GM18868 (cell line): ENCODE measurements at regions not wholly inside any gene's neighbourhood (a gene's known extent, or its start where the extent isn't known, plus 50 kb on each side); places are given as distances from the start of the nearest gene placed in this dataset.

ENCODE experiments used
- ATAC-seq: cut with Tn5 transposase; IDR thresholded peaks from one replicate; pipeline ENCODE4 v1.9.1; 2021; ENCODE audit warnings: mild to moderate bottlenecking, moderate library complexity; ENCODE audit not compliant: unreplicated experiment

DNA sequence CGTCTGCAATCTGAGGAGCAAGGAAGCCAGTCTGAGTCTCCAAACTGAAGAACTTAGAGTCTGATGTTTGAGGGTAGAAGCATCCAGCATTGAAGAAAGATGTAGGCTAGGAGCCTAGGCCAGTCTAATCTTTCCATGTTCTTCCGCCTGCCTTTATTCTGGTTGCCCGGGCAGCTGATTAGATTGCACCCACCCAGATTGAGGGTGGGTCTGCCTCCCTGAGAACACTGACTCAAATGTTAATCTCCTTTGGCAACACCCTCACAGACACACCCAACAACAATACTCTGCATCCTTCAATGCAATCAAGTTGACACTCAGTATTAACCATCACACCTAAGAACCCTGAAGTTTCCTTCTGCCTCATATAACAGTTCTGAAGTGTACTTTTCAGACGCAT, 350.1 kb downstream of the RFPL4B start:
- no peak for ATAC-seq

DNA sequence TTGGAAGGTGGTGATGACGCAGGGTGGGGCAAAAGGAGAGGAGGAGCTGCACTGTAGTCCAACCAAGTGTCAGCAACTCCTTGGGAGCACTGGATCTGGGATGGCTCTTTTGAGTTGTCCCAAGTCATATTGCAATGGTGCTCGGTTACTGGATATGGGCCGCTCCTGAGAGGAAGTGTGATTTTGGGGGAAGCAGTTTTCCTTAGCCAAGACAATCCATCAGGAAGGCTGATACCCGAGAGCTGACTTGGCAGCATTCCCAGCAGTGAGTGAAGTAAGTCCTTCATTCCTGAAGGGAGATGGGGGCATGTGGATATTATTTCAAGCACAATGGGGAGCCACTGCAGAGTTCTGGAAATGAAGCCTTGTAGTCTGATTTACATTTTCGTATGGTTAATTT, 354.1 kb downstream of the RFPL4B start:
- ATAC-seq: no peak

DNA sequence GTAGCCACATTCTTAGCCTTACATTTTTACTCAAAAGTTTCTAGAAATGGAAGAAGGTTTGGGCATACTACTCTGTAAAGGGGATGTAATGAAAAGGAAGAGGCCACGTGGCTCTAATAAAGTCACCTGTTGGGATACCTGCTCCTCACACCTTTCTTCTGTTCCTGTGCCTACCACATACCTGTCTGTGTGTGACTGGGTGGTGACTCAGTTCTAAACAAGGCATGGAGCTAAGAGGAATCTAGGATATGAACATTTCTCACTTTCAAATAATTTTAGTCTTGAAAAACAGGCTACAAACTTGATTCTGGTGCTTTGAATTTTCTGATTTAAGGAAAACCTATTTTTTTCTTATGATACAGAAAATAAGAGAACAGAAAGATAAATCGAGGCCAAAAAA, 363.6 kb downstream of the RFPL4B start:
- no peak for ATAC-seq

DNA sequence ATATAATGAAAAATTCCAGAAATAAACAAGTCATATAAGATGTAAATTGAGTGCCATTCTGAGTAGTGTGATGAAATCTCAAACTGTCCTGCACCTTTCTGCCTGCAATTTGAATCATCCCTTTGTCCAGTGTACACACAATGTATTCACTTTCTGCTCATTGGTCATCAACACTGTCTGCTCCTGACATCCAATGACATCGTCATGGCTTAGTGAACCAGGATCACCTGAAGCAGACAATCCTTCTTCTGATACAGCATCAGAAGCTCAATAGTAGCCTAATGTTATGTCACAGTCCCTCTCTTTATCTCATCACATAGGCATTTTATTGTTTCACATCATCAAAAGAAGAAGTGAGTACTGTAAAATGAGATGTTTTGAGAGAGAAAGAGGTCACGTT, 366.3 kb downstream of the RFPL4B start:
- no peak for ATAC-seq

DNA sequence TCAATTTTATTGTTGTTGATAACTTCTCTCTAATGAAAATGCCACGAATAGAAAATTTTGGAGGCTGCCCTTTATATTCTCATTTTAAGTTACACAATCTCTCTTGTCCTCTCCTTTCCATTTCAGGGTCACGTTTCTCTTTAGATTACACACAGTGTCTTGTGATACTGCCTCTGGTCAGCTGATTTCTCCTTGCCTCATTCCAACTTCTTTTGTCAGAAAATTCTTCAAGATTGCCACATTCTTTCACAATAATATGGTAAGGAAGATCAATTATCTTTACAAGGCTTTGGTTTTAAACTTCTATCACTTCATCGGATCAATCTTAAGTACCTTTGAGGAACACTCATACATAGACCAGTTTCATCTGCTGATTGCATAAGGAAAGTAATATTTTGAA, 370.3 kb downstream of the RFPL4B start:
- ATAC-seq: no peak

DNA sequence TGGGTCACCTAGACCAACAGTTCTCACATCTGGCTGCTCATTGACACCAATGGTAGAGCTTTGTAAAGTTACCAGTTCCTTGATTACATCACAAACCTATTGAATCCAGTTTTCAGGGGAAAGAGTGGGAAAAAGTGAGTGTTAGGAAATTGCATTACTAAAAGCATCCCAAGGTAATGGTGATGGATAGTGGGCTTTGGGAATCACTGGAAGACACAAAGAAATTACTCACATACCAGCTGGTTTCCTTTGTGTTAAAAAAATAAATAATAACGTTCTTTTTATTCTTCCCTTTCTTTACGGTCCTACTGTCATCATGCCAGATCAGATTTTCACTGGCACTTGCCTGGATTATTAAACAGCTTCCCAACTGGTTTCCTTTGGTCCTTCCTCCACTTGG, 370.7 kb downstream of the RFPL4B start:
- ATAC-seq: no peak

DNA sequence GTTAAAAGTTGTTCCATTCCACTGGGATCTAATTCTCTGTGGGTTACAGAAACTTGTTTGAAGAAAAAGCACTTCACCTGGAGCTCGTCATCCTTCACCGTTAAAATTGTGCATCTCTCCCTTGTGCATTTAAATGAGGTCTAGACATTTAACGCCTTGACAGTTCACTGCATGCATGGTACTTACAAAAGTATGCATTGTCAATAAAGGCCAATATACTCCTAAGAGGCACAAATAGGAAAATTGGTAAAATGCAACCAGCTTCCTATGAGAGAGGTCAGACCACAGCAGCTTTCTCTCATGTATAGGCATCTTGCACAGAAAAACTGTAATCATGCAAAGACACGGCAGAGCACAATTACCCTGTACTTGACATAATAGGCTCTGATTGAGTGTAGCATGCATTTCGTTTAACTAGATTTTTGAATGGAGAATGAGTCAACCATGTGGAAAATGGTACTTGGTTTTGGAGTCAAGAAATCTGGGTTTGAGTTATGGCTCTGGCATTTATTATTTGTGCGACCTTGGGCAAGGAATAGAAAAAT, 378.5 kb downstream of the RFPL4B start:
- ATAC-seq: no peak

DNA sequence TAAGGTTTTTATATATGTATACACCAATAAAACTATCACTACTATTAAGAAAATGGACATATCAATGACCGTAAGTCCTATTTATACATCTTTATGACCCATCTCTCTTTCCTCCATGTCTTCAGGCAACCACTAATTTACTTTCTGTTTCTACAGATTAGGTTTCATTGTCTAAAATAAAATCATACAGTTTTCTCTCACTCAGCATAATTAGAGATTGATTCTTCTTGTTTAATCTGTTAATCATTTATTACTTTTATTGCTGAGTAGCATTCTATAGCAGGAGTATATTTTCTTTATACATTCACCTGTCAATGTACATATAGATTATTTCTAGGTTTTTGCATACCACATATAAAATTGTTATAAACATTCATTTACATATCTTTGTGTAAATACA, 388.0 kb downstream of the RFPL4B start:
- no peak for ATAC-seq

DNA sequence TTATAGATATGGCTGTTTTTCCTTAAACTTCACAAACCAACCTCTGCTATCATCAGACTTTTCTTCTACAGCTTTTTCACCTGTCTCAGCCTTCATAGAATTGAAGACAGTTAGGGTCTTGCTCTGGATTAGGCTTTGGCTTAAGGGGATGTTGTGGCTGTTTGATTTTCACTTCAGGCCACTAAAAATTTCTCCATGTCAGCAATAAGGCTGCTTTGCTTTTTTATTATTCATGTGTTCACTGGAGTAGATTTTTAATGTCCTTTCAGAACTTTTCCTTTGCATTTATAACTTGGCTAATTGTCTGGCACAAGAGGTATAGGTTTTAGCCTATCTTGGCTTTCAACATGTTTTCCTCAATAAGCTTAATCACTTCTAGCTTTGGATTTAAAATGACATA, 392.6 kb downstream of the RFPL4B start:
- ATAC-seq: no peak

DNA sequence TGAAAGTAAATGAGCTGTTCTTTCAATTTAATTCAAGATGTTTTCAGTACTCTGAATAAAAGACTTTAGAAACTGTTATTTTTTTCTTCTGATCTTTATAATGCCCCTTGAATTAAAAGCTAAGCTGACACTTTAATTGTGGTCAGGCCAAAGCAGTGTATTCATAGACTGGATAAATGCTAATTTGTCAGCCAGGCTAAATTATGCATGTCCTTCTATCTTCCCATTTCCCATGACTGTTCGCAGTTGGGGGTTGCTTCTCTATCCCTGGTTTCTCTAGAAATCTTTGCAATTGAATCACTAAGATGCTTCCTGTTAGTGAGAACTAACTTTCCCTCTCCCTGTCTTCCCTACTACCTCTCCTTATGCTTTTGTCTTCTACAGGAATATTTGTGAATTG, 396.2 kb downstream of the RFPL4B start:
- ATAC-seq: no peak

DNA sequence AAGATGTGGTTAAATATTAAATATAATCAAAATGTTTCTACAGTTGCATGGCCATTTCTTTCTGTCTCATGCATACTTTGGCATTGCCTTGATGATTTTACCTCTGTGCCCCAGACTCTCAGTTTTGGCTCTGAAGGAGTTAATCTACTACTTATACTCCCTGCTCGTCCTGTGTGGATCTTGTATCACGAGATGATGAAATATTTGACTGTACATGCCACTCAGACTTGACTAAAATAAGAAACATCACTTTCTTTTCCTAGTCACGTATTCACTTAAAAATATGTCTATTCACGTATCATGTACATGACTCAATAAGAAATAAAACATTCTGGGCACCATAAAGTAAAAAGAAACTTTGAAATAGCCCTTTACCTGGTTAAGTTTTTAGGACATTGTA, 397.7 kb downstream of the RFPL4B start:
- no peak for ATAC-seq

DNA sequence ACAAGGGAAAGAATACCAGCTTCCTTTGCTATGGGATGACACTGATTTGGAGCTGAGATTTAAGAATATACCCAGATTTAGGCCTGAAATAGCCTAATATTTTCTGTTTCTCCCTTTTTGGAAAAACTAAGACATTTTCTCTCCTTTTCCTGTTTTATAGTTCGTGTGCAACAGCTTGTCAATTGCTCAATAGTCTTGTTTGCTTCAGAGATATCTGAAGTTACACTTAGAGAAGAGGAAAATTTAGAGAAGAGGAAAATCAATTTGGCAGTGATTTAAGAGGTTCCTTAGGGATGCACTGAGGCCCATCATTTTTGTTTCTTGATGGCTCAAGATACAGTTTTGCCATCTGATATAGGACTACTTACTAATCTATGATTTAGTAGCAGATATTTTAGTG, 398.6 kb downstream of the RFPL4B start:
- no peak for ATAC-seq

DNA sequence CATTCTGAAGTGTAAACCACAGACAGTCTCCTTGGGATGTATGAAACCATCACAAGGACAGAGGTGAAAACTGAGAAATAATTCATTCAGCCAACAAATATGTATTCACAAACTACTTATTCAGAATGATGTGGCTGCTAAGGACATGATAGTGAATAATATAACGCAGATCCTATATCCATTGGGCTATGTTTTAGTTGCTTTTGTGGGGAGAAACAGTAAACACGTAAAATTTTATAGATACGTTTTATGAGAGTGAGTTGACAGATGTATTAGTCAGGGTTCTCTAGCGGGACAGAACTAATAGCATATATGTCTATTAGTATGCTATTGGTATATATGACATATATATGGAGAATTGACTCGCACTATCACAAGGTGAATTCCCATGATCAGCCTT, 402.5 kb downstream of the RFPL4B start:
- no peak for ATAC-seq

DNA sequence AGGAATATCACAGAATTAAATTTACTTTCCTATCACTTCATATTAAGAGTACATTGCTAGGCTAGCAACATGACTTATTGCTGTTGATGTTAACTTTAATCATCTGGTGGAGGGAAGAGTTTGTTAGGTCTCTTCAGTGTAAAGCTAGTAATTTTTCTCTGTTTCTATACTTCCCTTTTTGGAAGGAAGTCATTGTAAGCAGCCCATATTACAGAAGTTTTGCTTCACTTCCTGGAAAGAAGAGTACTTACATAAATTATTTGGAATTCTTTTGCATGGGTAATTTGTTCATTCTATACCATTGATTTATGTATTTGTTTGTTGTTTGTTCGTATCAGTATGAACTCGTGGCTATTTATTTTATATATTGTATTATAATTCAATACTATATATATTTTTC, 405.2 kb downstream of the RFPL4B start:
- no peak for ATAC-seq

DNA sequence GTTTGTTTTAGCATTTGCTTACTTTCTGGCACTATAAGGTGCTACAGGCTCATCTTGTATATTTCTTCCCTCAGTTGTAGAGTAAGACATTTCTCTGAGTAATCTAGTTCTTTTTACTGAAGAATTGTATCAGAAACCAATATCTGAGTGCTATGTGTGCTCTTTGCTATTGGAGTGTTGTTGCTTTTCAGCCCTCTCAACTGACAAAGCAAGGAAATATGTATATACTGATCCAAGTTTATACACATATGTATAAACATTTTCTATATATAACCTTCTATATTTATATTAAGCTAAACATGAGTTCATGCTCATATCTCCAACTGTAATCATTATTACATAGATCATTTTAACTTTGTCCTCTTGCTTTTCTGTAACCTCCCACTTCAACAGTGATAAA, 405.7 kb downstream of the RFPL4B start:
- no peak for ATAC-seq

DNA sequence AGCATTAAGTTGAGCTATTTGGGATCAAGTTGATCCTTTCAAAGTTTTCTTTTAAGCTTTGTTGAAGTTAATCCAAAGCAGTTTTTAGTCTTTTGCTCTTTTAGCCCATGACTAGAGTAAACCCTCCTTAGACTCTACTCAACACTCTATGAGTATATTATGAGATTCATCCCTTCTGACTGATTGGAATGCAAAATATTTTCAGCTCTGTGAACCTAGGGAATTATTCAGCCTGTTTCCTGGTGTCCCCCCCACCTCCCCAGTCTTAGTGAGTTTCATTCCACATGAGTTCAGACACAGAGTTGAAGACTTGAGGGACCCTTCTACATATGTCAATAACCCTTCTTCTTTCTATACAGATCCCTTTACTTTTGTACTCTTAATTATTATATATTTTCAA, 413.7 kb downstream of the RFPL4B start:
- ATAC-seq: no peak

DNA sequence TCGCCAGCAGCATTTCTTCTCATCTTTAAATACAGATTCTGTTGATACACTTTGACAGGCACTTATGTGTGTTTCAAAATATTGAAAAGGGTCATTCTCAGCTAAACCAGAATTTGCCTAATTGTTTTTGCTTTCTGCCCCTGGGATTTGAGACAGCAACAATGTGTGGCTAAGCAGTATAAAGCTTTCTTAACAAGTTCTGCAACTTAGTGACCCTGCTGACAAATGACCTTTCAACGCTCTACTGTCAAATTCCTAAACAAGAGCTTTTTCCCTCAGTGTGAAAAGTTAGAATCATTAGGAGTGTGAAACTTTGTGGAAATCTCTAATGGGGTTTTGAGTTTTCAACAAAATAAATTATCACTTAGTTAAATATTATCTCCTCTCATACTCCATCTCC, 414.6 kb downstream of the RFPL4B start:
- ATAC-seq: no peak

DNA sequence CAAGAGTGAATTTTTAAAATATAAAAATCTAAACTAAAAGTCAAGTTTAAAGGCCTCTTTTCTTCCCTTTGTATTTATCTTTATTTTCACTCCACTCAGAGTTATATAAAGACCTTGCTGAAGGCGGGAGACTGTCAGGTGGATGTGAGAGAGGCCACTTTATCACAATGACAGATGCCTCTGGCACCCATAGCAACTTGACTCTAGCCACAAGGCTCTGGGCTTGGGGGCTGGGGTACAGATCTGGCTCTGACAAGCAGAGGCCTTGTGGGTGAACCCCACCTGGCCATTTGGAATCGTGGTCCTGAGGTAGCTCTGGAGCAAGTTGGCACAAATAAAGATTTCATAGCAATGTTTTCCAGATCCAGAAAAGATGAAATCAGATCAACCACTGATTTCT, 417.2 kb downstream of the RFPL4B start:
- ATAC-seq: no peak

DNA sequence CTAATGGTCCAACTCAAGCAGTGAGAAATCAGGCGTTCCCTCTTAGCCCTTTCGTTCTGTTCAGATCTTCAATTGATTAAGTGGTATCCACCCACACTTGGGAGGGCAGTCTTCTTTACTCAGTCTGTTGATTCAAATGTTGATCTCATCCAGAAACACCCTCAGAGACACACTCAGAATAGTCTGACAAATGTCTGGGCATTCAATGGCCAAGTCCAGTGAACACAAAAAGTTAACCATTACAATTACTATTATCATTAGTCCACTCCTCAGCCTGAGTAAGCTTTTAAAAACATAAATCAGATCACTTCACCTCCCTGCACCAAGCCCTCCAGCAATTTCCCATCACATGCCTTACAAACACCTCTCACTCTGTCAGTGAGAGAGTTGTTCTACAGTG, 423.2 kb downstream of the RFPL4B start:
- ATAC-seq: no peak

DNA sequence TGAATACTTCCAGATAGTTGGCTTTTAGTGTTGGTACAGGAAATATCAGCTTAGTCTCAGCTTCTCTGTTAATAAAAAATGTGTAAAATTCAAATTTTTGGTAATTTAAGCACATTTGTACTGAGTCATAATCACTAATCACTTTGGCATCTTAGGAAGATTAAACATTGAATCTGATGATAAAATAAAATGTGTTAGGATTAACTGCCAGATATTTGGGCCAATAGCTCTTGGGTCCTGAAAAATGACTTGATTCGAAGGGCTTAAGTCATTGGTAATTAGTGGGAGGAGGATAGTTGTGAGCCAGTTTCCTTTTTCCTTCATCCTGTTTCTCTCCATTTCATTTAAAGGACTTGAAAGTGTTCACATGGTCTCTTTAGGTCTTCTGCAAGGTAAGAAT, 426.1 kb downstream of the RFPL4B start:
- no peak for ATAC-seq

DNA sequence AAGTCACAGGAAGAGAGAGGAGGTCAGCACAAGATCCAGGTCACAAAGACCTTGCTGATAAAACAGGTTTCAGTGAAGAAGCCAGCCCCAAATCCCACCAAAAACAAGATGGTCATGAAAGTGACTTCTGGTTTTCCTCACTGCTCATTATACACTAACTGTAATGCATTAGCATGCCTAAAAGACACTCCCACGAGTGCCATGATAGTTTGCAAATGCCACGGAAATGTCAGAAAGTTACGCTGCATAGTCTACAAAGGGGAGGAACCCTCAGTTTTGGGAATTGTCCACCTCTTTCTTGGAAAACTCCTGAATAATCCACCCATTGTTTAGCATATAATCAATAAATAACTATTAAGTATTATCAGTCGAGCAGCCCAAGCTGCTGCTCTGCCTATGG, 427.2 kb downstream of the RFPL4B start:
- ATAC-seq: no peak

DNA sequence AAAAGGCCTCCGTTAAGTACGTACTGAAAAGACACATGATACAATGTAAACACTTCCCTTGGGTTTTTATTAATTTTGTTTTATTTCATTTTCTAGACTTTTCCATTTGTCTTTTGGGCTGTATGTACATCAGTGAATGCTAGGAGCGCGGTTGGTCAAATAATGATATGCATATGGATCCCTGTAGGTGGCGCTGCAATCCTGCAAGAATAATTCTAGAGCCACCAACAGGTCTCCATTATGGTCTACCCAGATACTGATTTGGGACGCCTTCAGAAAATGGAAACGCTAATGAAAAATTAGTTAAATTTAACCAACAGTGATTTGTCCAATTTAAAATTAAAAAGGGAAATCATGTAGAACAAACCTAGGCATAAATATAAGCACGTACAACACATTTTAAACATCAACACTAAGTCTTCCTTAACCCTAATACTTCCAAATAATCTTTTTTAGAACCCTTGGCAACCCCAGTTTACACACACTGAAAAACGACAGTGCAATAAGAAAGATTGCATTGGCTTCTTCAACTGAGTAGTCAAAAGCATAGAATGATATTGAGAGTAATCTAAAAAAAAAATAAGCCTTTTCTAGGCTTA, 433.5 kb downstream of the RFPL4B start:
- peak; percentile 97 for ATAC-seq

DNA sequence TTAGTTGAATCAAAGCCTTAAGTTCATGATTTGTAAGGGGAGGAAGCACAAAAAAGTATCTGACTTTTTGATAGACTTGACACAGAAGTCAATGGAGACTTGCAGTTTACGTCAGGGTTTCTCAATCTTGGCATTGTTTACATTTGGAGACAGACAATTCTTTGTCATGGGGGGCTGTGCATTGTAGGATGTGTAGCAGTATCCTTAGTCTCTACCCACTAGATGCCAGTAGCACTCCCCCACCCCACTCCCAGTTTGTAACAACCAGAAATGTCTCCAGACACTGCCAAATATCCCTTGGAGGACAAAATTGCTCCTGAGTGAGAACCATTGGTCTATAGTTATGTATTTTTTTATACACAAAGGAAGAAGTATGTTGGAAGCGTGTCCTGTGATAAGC, 434.1 kb downstream of the RFPL4B start:
- no peak for ATAC-seq
